Uterus (tissue), 3 donors: ENCODE measurements at regions not wholly inside any gene's neighbourhood (a gene's known extent, or its start where the extent isn't known, plus 50 kb on each side); places are given as distances from the start of the nearest gene placed in this dataset.

Experiments
- DNase-seq, 2 donors: peaks; one replicate each; pipeline ENCODE4 v3.0.0-alpha.2; 2019 to 2020
- H3K27ac ChIP-seq, 2 donors: fragments of 200-600 bp; sonication (generic); 1 replicate in 1 of 2; 2 replicates in 1 of 2; pipeline ENCODE4 v1.5.1; 2016 to 2018
- H3K27me3 ChIP-seq, 2 donors: fragments of 200-600 bp; sonication (generic); one replicate each; pipeline ENCODE4 v1.5.1; 2018 to 2019; ENCODE audit warnings: control low read depth in 1 of 2
- H3K36me3 ChIP-seq, 2 donors: fragments of 200-600 bp; sonication (generic); one replicate each; pipeline ENCODE4 v1.5.1; 2019; ENCODE audit warnings: control low read depth in 1 of 2
- H3K4me1 ChIP-seq, 2 donors: fragments of 200-600 bp; sonication (generic); one replicate each; pipeline ENCODE4 v1.5.1; 2018 to 2019; ENCODE audit warnings: control low read depth in 1 of 2
- H3K4me3 ChIP-seq, 2 donors: fragments of 200-600 bp; sonication (generic); 1 replicate in 1 of 2; 2 replicates in 1 of 2; pipeline ENCODE4 v1.5.1; 2018 to 2019; ENCODE audit warnings: mild to moderate bottlenecking in 1 of 2
- H3K9me3 ChIP-seq, 2 donors: fragments of 200-600 bp; sonication (generic); one replicate each; pipeline ENCODE4 v1.5.1; 2019; ENCODE audit warnings: control low read depth in 1 of 2
- CTCF ChIP-seq, 4 experiments: fragments of 200-600 bp in 2 of 4; fragments of 450-650 bp in 2 of 4; sonication (generic) in 2 of 4; IDR thresholded peaks; one replicate each; pipeline ENCODE4 v1.5.1; 2016 to 2019; ENCODE audit warnings: antibody characterized with exemption in 4 of 4, mild to moderate bottlenecking in 2 of 4, moderate library complexity in 1 of 4
- POLR2A ChIP-seq, 2 donors: fragments of 450-650 bp; IDR thresholded peaks; one replicate each; pipeline ENCODE4 v1.6.1; 2016; ENCODE audit warnings: antibody characterized with exemption in 2 of 2, mild to moderate bottlenecking in 1 of 2, moderate library complexity in 1 of 2
- intact Hi-C: fragments of 100-400 bp; cut with DNase I; formaldehyde crosslinking; loops from one replicate; pipeline ENCODE4 v1.15.1; 2023; ENCODE audit warnings: low total_unique reads
- donor health status: DM: yes; HTN: yes; CAD: no.

- intact Hi-C loops: no loop called here
- no peak for DNase-seq
- TF ChIP-seq CTCF (IDR thresholded peaks at IDR 0.05) (no peak), POLR2A (IDR thresholded peaks at IDR 0.05) (no peak)
- Histone ChIP-seq H3K4me1 (no peaks in the 10 kb centered on the region), H3K27ac (no peak overlapping the region), H3K4me3 (no peak overlapping the region), H3K36me3 (no peaks in the 10 kb centered on the region), H3K27me3 (no peaks in the 10 kb centered on the region), H3K9me3 (no peaks in the 10 kb centered on the region)
Observed at GRCh38 chr6:3581469-3581868, 124.6 kb upstream of the SLC22A23 start.

GRCh38 chr6:3579652-3580175 lies 122.9 kb upstream of the SLC22A23 start:
- Histone ChIP-seq H3K27ac (no peak overlapping the region), H3K9me3 (no peaks in the 10 kb centered on the region), H3K4me3 (no peak overlapping the region), H3K4me1 (no peaks in the 10 kb centered on the region), H3K27me3 (no peaks in the 10 kb centered on the region), H3K36me3 (no peaks in the 10 kb centered on the region)
- intact Hi-C loops: no loop called here
- no peak for TF ChIP-seq CTCF (IDR thresholded peaks at IDR 0.05)
- TF ChIP-seq POLR2A (IDR thresholded peaks at IDR 0.05): no peak
- DNase-seq: no peak

- H3K36me3 ChIP-seq: no peaks in the 10 kb centered on the region
- TF ChIP-seq CTCF (IDR thresholded peaks at IDR 0.05) (no peak), POLR2A (IDR thresholded peaks at IDR 0.05) (no peak)
- no peaks in the 10 kb centered on the region for H3K27me3 ChIP-seq
- intact Hi-C loops: no loop called here
- H3K27ac ChIP-seq: no peak overlapping the region
- no peak for DNase-seq
- H3K4me3 ChIP-seq: no peak overlapping the region
- H3K4me1 ChIP-seq: no peaks in the 10 kb centered on the region
- H3K9me3 ChIP-seq: no peaks in the 10 kb centered on the region
Observed at GRCh38 chr6:3578981-3579380, 122.1 kb upstream of the SLC22A23 start.

- H3K4me3 ChIP-seq: no peak overlapping the region
- DNase-seq: no peak
- H3K27me3 ChIP-seq: no peaks in the 10 kb centered on the region
- H3K27ac ChIP-seq: no peak overlapping the region
- H3K36me3 ChIP-seq: no peaks in the 10 kb centered on the region
- TF ChIP-seq POLR2A (IDR thresholded peaks at IDR 0.05): no peak
- no peak for TF ChIP-seq CTCF (IDR thresholded peaks at IDR 0.05)
- H3K9me3 ChIP-seq: no peaks in the 10 kb centered on the region
- no peaks in the 10 kb centered on the region for H3K4me1 ChIP-seq
- intact Hi-C loops: no loop called here
Observed at GRCh38 chr6:3577517-3577916, 120.7 kb upstream of the SLC22A23 start.

- H3K4me1 ChIP-seq: no peaks in the 10 kb centered on the region
- TF ChIP-seq CTCF (IDR thresholded peaks at IDR 0.05) (no peak), POLR2A (IDR thresholded peaks at IDR 0.05) (no peak)
- no peaks in the 10 kb centered on the region for H3K27me3 ChIP-seq
- H3K9me3 ChIP-seq: no peaks in the 10 kb centered on the region
- H3K27ac ChIP-seq: no peak overlapping the region
- intact Hi-C loops: no loop called here
- H3K4me3 ChIP-seq: no peak overlapping the region
- no peak for DNase-seq
- no peaks in the 10 kb centered on the region for H3K36me3 ChIP-seq
Observed at GRCh38 chr6:3575701-3576100, 118.9 kb upstream of the SLC22A23 start.
